H9 (cell line): ENCODE measurements at regions not wholly inside any gene's neighbourhood (a gene's known extent, or its start where the extent isn't known, plus 50 kb on each side); places are given as distances from the start of the nearest gene placed in this dataset.

Source experiments
- DNase-seq: peaks from one replicate; pipeline ENCODE4 v3.0.0-alpha.2; 2017
- H2AFZ ChIP-seq: one replicate; pipeline ENCODE4 v1.6.1; 2013; ENCODE audit warnings: mild to moderate bottlenecking, low read length, control low read depth, moderate library complexity
- H2AK5ac ChIP-seq: 2 replicates; pipeline ENCODE4 v1.6.1; 2013; ENCODE audit warnings: low read length, control low read depth, mixed read lengths; ENCODE audit not compliant: insufficient read length
- H2BK120ac ChIP-seq: one replicate; pipeline ENCODE4 v1.6.1; 2013; ENCODE audit warnings: low read depth, mild to moderate bottlenecking, low read length, control low read depth, inconsistent platforms; ENCODE audit not compliant: poor library complexity, severe bottlenecking
- H2BK12ac ChIP-seq: 2 replicates; pipeline ENCODE4 v1.6.1; 2013; ENCODE audit warnings: low read length, control low read depth, mixed read lengths, low read depth; ENCODE audit not compliant: insufficient read length
- H2BK15ac ChIP-seq: 2 replicates; pipeline ENCODE4 v1.6.1; 2013; ENCODE audit warnings: low read depth, low read length, control low read depth
- H2BK20ac ChIP-seq: one replicate; pipeline ENCODE4 v1.6.1; 2013; ENCODE audit warnings: low read depth, mild to moderate bottlenecking, low read length, control low read depth, inconsistent platforms; ENCODE audit not compliant: poor library complexity, severe bottlenecking
- H2BK5ac ChIP-seq: 2 replicates; pipeline ENCODE4 v1.6.1; 2013; ENCODE audit warnings: low read length, control low read depth, mixed read lengths; ENCODE audit not compliant: insufficient read length
- H3K14ac ChIP-seq: 2 replicates; pipeline ENCODE4 v1.6.1; 2013; ENCODE audit warnings: low read length, control low read depth; ENCODE audit not compliant: insufficient read depth
- H3K18ac ChIP-seq: 2 replicates; pipeline ENCODE4 v1.6.1; 2013; ENCODE audit warnings: low read depth, mild to moderate bottlenecking, mixed read lengths, low read length, control low read depth; ENCODE audit not compliant: insufficient read length
- H3K23ac ChIP-seq: 2 replicates; pipeline ENCODE4 v1.6.1; 2013; ENCODE audit warnings: low read length, control low read depth, mixed read lengths, low read depth; ENCODE audit not compliant: insufficient read length
- H3K23me2 ChIP-seq: 2 replicates; pipeline ENCODE4 v1.6.1; 2013; ENCODE audit warnings: low read depth, mild to moderate bottlenecking, mixed read lengths, low read length, control low read depth; ENCODE audit not compliant: insufficient read length, poor library complexity, severe bottlenecking
- H3K27ac ChIP-seq: 2 replicates; pipeline ENCODE4 v1.5.1; 2013; ENCODE audit warnings: low read length, control low read depth, mixed read lengths, low read depth; ENCODE audit not compliant: insufficient read length
- H3K27me3 ChIP-seq: 2 replicates; pipeline ENCODE4 v1.6.1; 2013; ENCODE audit warnings: low read length, control low read depth, inconsistent platforms; ENCODE audit not compliant: insufficient read depth
- H3K4ac ChIP-seq: 2 replicates; pipeline ENCODE4 v1.6.1; 2013; ENCODE audit warnings: low read depth, mild to moderate bottlenecking, control low read depth, inconsistent platforms, low read length, moderate library complexity
- H3K4me1 ChIP-seq: 2 replicates; pipeline ENCODE4 v1.6.1; 2013; ENCODE audit warnings: low read length, control low read depth, inconsistent platforms; ENCODE audit not compliant: insufficient read depth
- H3K4me2 ChIP-seq: 2 replicates; pipeline ENCODE4 v1.6.1; 2013; ENCODE audit warnings: low read length, control low read depth, mixed read lengths; ENCODE audit not compliant: insufficient read length, insufficient read depth
- H3K56ac ChIP-seq: 2 replicates; pipeline ENCODE4 v1.6.1; 2013; ENCODE audit warnings: low read depth, mild to moderate bottlenecking, mixed read lengths, low read length, control low read depth; ENCODE audit not compliant: insufficient read length
- H3K79me1 ChIP-seq: 2 replicates; pipeline ENCODE4 v1.6.1; 2013; ENCODE audit warnings: low read depth, mild to moderate bottlenecking, moderate library complexity, low read length, control low read depth, inconsistent platforms; ENCODE audit not compliant: insufficient read depth, poor library complexity, severe bottlenecking
- H3K79me2 ChIP-seq: 2 replicates; pipeline ENCODE4 v1.6.1; 2013; ENCODE audit warnings: low read length, control low read depth, inconsistent platforms; ENCODE audit not compliant: insufficient read depth
- H3K9ac ChIP-seq: 2 replicates; pipeline ENCODE4 v1.6.1; 2013; ENCODE audit warnings: low read length, control low read depth, mixed read lengths; ENCODE audit not compliant: insufficient read length; ENCODE audit errors: extremely low read depth
- H3K9me3 ChIP-seq: one replicate; pipeline ENCODE4 v1.6.1; 2013; ENCODE audit warnings: low read depth, low read length, inconsistent platforms; ENCODE audit not compliant: control insufficient read depth
- H3T11ph ChIP-seq: one replicate; pipeline ENCODE4 v1.6.1; 2013; ENCODE audit warnings: mild to moderate bottlenecking, low read length, control low read depth, inconsistent platforms
- H4K20me1 ChIP-seq: one replicate; pipeline ENCODE4 v1.6.1; 2013; ENCODE audit not compliant: control insufficient read depth, insufficient read length, insufficient read depth
- H4K5ac ChIP-seq: 2 replicates; pipeline ENCODE4 v1.6.1; 2013; ENCODE audit warnings: low read depth, mild to moderate bottlenecking, mixed read lengths, low read length, control low read depth; ENCODE audit not compliant: insufficient read length
- H4K8ac ChIP-seq: replicated peaks from 2 replicates; pipeline ENCODE4 v1.6.1; 2013; ENCODE audit warnings: low read length, control low read depth, mixed read lengths, low read depth; ENCODE audit not compliant: insufficient read length
- H4K91ac ChIP-seq: 2 replicates; pipeline ENCODE4 v1.6.1; 2013; ENCODE audit warnings: low read depth, mild to moderate bottlenecking, moderate library complexity, mixed read lengths, low read length, control low read depth; ENCODE audit not compliant: insufficient read length
- H3K27ac Mint-ChIP-seq, 3 experiments: 2 replicates in 2 of 3; 3 replicates in 1 of 3; pipeline ENCODE4 v1.8.0; 2020 to 2021; ENCODE audit warnings: mixed read lengths in 3 of 3, mild to moderate bottlenecking in 1 of 3, moderate library complexity in 1 of 3
- H3K27me3 Mint-ChIP-seq: 2 replicates; pipeline ENCODE4 v1.8.0; 2021; ENCODE audit warnings: low read depth, mild to moderate bottlenecking, moderate library complexity, mixed read lengths
- H3K36me3 Mint-ChIP-seq, 3 experiments: 2 replicates in 2 of 3; 3 replicates in 1 of 3; pipeline ENCODE4 v1.8.0; 2020 to 2021; ENCODE audit warnings: low read depth in 3 of 3, mixed read lengths in 3 of 3; ENCODE audit not compliant: insufficient read depth in 1 of 3
- H3K4me1 Mint-ChIP-seq, 2 experiments: 2 replicates each; pipeline ENCODE4 v1.8.0; 2020; ENCODE audit warnings: mixed read lengths in 2 of 2
- H3K4me3 Mint-ChIP-seq, 2 experiments: 2 replicates in 1 of 2; 3 replicates in 1 of 2; pipeline ENCODE4 v1.8.0; 2020 to 2021; ENCODE audit warnings: mild to moderate bottlenecking in 2 of 2, mixed read lengths in 2 of 2, moderate library complexity in 1 of 2
- H3K9me3 Mint-ChIP-seq, 2 experiments: 2 replicates in 1 of 2; 3 replicates in 1 of 2; pipeline ENCODE4 v1.8.0; 2020; ENCODE audit warnings: mild to moderate bottlenecking in 2 of 2, mixed read lengths in 2 of 2, moderate library complexity in 1 of 2
- CTCF ChIP-seq: fragments of 200-600 bp; sonication (generic); conservative IDR thresholded peaks from 3 replicates; pipeline ENCODE4 v1.8.0; 2021; ENCODE audit warnings: antibody characterized with exemption, mild to moderate bottlenecking
- WGBS: extraction: QIAGEN DNeasy Blood & Tissue Kit; methylation state at CpG from one replicate; pipeline ENCODE4 v1.1.7; 2013; ENCODE audit warnings: missing lambda C conversion rate, low lambda C conversion rate, mixed read lengths; ENCODE audit not compliant: insufficient read length; ENCODE audit errors: extremely low coverage; 5-methylcytosine and 5-hydroxymethylcytosine counted together

GRCh38 chr2:62441824-62442223, 64.2 kb downstream of the TMEM17 start:
- WGBS = no CpG with 5 or more reads among the region's 6 CpGs
- Histone ChIP-seq H3K14ac (no peak overlapping the region), H3K4me2 (no peak overlapping the region), H3K9ac (no peak overlapping the region), H2AK5ac (no peak overlapping the region), H3K27me3 (no peaks in the 10 kb centered on the region; the same call in 1 of the 2 replicates), H4K8ac (no peak overlapping the region), H2BK5ac (no peak overlapping the region), H3K4me1 (no peaks in the 10 kb centered on the region), H4K20me1 (no peaks in the 10 kb centered on the region), H3K27ac (no peak overlapping the region), H3K23me2 (no peaks in the 10 kb centered on the region), H3K23ac (no peak overlapping the region), H2AFZ (no peak overlapping the region), H3K79me2 (no peaks in the 10 kb centered on the region), H4K91ac (no peak overlapping the region), H2BK15ac (no peak overlapping the region), H2BK12ac (no peak overlapping the region), H3K56ac (no peak overlapping the region), H4K5ac (no peak overlapping the region), H3K18ac (no peak overlapping the region), H2BK20ac (no peak overlapping the region), H3K9me3 (no peaks in the 10 kb centered on the region), H3T11ph (no peak overlapping the region), H3K4ac (no peak overlapping the region), H2BK120ac (no peak overlapping the region), H3K79me1 (no peaks in the 10 kb centered on the region)
- Mint-ChIP-seq H3K36me3 (no peaks in the 10 kb centered on the region), H3K4me3 (no peak overlapping the region), H3K27ac (no peak overlapping the region), H3K4me1 (no peaks in the 10 kb centered on the region), H3K27me3 (peaks cover 6% of the 10 kb centered on the region; the same call in 1 of the 2 replicates), H3K9me3 (peaks cover 0 to 2% of the 10 kb centered on the region in 2 experiments; a peak in 1 of 5 replicates)
- DNase-seq = no peak
- TF ChIP-seq CTCF = no peak
